H1 (cell line): ENCODE measurements at regions not wholly inside any gene's neighbourhood (a gene's known extent, or its start where the extent isn't known, plus 50 kb on each side); places are given as distances from the start of the nearest gene placed in this dataset.

Experiments
- CTCF ChIA-PET: fragments of 300-600 bp; sonication (Branson Sonifier 250); formaldehyde crosslinking; loops from one replicate; lab custom pipeline; 2021; ENCODE audit not compliant: partially characterized antibody; lab: Charles Lee
- POLR2A ChIA-PET: fragments of 300-600 bp; sonication (Branson Sonifier 250); formaldehyde crosslinking; loops from one replicate; lab custom pipeline; 2021; ENCODE audit warnings: inconsistent platforms; ENCODE audit not compliant: partially characterized antibody; lab: Charles Lee
- DNase-seq, 2 experiments: peaks; one replicate each; pipeline versions ENCODE4 v3.0.0 to v3.0.0-alpha.2; 2010 to 2022; ENCODE audit warnings: low spot score in 2 of 2, low read depth in 1 of 2, mixed read lengths in 1 of 2
- FAIRE-seq: peaks from 2 replicates; lab custom pipeline; 2011; peaks lifted over from hg19 to GRCh38; lab: Jason Lieb, UNC
- H2AFZ ChIP-seq: 2 replicates; pipeline ENCODE4 v1.8.1; 2012; ENCODE audit warnings: low read length, inconsistent platforms
- H2AK5ac ChIP-seq: 2 replicates; pipeline ENCODE4 v1.6.1; 2013; ENCODE audit warnings: low read depth, low read length
- H2BK120ac ChIP-seq: replicated peaks from 2 replicates; pipeline ENCODE3; 2013; ENCODE audit warnings: low read depth, low read length, inconsistent platforms
- H2BK12ac ChIP-seq: 2 replicates; pipeline ENCODE4 v1.6.1; 2013; ENCODE audit warnings: low read depth, low read length
- H2BK15ac ChIP-seq: 2 replicates; pipeline ENCODE4 v1.6.1; 2013; ENCODE audit warnings: low read length
- H2BK20ac ChIP-seq: 2 replicates; pipeline ENCODE4 v1.6.1; 2013; ENCODE audit warnings: low read length
- H2BK5ac ChIP-seq: 2 replicates; pipeline ENCODE4 v1.6.1; 2013; ENCODE audit warnings: low read depth, low read length
- H3K14ac ChIP-seq: 2 replicates; pipeline ENCODE4 v1.6.1; 2013; ENCODE audit warnings: inconsistent platforms; ENCODE audit not compliant: insufficient read length
- H3K18ac ChIP-seq: 2 replicates; pipeline ENCODE4 v1.6.1; 2013; ENCODE audit warnings: low read length; ENCODE audit errors: extremely low read depth
- H3K23ac ChIP-seq: 2 replicates; pipeline ENCODE4 v1.6.1; 2013; ENCODE audit warnings: inconsistent platforms; ENCODE audit not compliant: insufficient read length
- H3K23me2 ChIP-seq: 2 replicates; pipeline ENCODE4 v1.6.1; 2013; ENCODE audit warnings: low read depth, low read length
- H3K27ac ChIP-seq: 2 replicates; pipeline ENCODE4 v1.6.1; 2011; ENCODE audit warnings: low read depth, low read length, inconsistent platforms
- H3K27me3 ChIP-seq, 4 experiments: replicated peaks in 1 of 4; 1 replicate in 1 of 4; 2 replicates in 3 of 4; pipeline versions ENCODE4 v1.6.1 to v1.8.1; 2011 to 2013; ENCODE audit warnings: low read length in 3 of 4, mild to moderate bottlenecking in 3 of 4, inconsistent platforms in 2 of 4, mixed read lengths in 2 of 4, moderate library complexity in 1 of 4; ENCODE audit not compliant: control insufficient read depth in 3 of 4, insufficient read depth in 3 of 4; ENCODE audit errors: extremely low read depth in 1 of 4
- H3K36me3 ChIP-seq, 4 experiments: 2 replicates each; pipeline versions ENCODE4 v1.6.1 to v1.8.1; 2011 to 2013; ENCODE audit warnings: mild to moderate bottlenecking in 4 of 4, low read length in 3 of 4, moderate library complexity in 2 of 4, control low read depth in 1 of 4, inconsistent platforms in 1 of 4; ENCODE audit not compliant: insufficient read depth in 4 of 4, control insufficient read depth in 2 of 4
- H3K4ac ChIP-seq: replicated peaks from 2 replicates; pipeline ENCODE3; 2013; ENCODE audit warnings: low read length, low read depth, mixed read lengths, inconsistent platforms; ENCODE audit not compliant: insufficient read length
- H3K4me1 ChIP-seq, 4 experiments: replicated peaks in 1 of 4; 1 replicate in 1 of 4; 2 replicates in 3 of 4; pipeline versions ENCODE4 v1.6.1 to v1.8.1; 2011 to 2013; ENCODE audit warnings: low read length in 3 of 4, inconsistent platforms in 2 of 4, mixed read lengths in 1 of 4; ENCODE audit not compliant: insufficient read depth in 4 of 4, control insufficient read depth in 3 of 4
- H3K4me2 ChIP-seq, 2 experiments: 2 replicates each; pipeline versions ENCODE4 v1.6.1 to v1.8.1; 2011 to 2013; ENCODE audit warnings: low read depth in 2 of 2, low read length in 2 of 2, control low read depth in 1 of 2, inconsistent platforms in 1 of 2, mild to moderate bottlenecking in 1 of 2; ENCODE audit not compliant: insufficient read depth in 1 of 2
- H3K4me3 ChIP-seq, 4 experiments: fragments of 200-600, 300-600 bp in 1 of 4; sonication (generic), shearing (Covaris generic), sonication (Bioruptor Twin) in 1 of 4; 2 replicates each; pipeline versions ENCODE4 v1.5.1 to v1.8.1; 2011 to 2016; ENCODE audit warnings: low read length in 4 of 4, low read depth in 3 of 4, control low read depth in 2 of 4, inconsistent platforms in 2 of 4, mild to moderate bottlenecking in 2 of 4, mixed read lengths in 1 of 4, moderate library complexity in 1 of 4; ENCODE audit not compliant: insufficient read depth in 2 of 4; ENCODE audit errors: extremely low read depth in 1 of 4
- H3K56ac ChIP-seq: replicated peaks from 2 replicates; pipeline ENCODE3; 2013; ENCODE audit warnings: low read depth, mild to moderate bottlenecking, mixed read lengths, low read length, inconsistent platforms; ENCODE audit not compliant: insufficient read length
- H3K79me1 ChIP-seq: 2 replicates; pipeline ENCODE4 v1.6.1; 2013; ENCODE audit warnings: low read depth, low read length, control low read depth
- H3K79me2 ChIP-seq, 2 experiments: 2 replicates each; pipeline versions ENCODE4 v1.6.1 to v1.8.1; 2012 to 2013; ENCODE audit warnings: low read length in 2 of 2, mild to moderate bottlenecking in 2 of 2, inconsistent platforms in 1 of 2; ENCODE audit not compliant: insufficient read depth in 2 of 2, control insufficient read depth in 1 of 2
- H3K9ac ChIP-seq, 4 experiments: replicated peaks in 1 of 4; 1 replicate in 1 of 4; 2 replicates in 3 of 4; pipeline versions ENCODE4 v1.6.1 to v1.8.1; 2011 to 2013; ENCODE audit warnings: low read depth in 3 of 4, low read length in 3 of 4, control low read depth in 2 of 4, mild to moderate bottlenecking in 2 of 4, moderate library complexity in 2 of 4, inconsistent platforms in 1 of 4; ENCODE audit errors: extremely low read depth in 1 of 4
- H3K9me3 ChIP-seq, 2 experiments: 2 replicates each; pipeline versions ENCODE4 v1.6.1 to v1.8.1; 2012 to 2013; ENCODE audit warnings: mild to moderate bottlenecking in 2 of 2, moderate library complexity in 2 of 2, control low read depth in 1 of 2, inconsistent platforms in 1 of 2, low read depth in 1 of 2, low read length in 1 of 2, mixed read lengths in 1 of 2; ENCODE audit not compliant: insufficient read depth in 2 of 2
- H4K20me1 ChIP-seq, 2 experiments: replicated peaks in 1 of 2; 2 replicates each; pipeline versions ENCODE3 to v1.8.1; 2011 to 2013; ENCODE audit warnings: inconsistent platforms in 2 of 2, low read length in 2 of 2, mild to moderate bottlenecking in 1 of 2; ENCODE audit not compliant: insufficient read depth in 2 of 2, control insufficient read depth in 1 of 2
- H4K5ac ChIP-seq: 2 replicates; pipeline ENCODE4 v1.6.1; 2013; ENCODE audit warnings: low read length, low read depth, mixed read lengths, inconsistent platforms; ENCODE audit not compliant: insufficient read length
- H4K8ac ChIP-seq: 2 replicates; pipeline ENCODE4 v1.8.0; 2013; ENCODE audit warnings: mild to moderate bottlenecking, moderate library complexity, low read length, inconsistent platforms; ENCODE audit not compliant: insufficient read depth; ENCODE audit errors: extremely low read depth
- H4K91ac ChIP-seq: replicated peaks from 2 replicates; pipeline ENCODE3; 2013; ENCODE audit warnings: low read length, mixed read lengths, inconsistent platforms; ENCODE audit not compliant: insufficient read length
- NRF1 ChIP-seq: IDR thresholded peaks from 2 replicates; pipeline ENCODE4 v1.6.1; 2011; ENCODE audit warnings: mild to moderate bottlenecking, low read depth, low read length, improper control_type of control experiment
- WGBS, 2 experiments: shearing (Covaris generic) in 1 of 2; methylation state at CpG; one replicate each; pipeline versions ENCODE4 v1.1.6 to v1.1.7; 2013 to 2015; ENCODE audit warnings: low lambda C conversion rate in 2 of 2, mixed read lengths in 2 of 2, inconsistent platforms in 1 of 2, low coverage in 1 of 2, missing lambda C conversion rate in 1 of 2; ENCODE audit not compliant: insufficient replicate concordance in 2 of 2, insufficient coverage in 1 of 2, insufficient read length in 1 of 2; ENCODE audit errors: extremely low coverage in 1 of 2, missing lambda C conversion rate in 1 of 2; 5-methylcytosine and 5-hydroxymethylcytosine counted together

GRCh38 chr13:37482331-37482730 is 116.2 kb downstream of the POSTN start:
- no peak overlapping the region for H2AFZ ChIP-seq
- H3K27me3 ChIP-seq, result no peaks in the 10 kb centered on the region
- no peaks in the 10 kb centered on the region for H4K20me1 ChIP-seq
- H4K5ac ChIP-seq, result no peak overlapping the region
- H2BK5ac ChIP-seq, result no peak overlapping the region
- FAIRE-seq (no peak), DNase-seq (no peak)
- 93% methylated on average over 2 of the region's 2 CpGs; no CpG with 5 or more reads in 1 of the 2 experiments for WGBS, 2 experiments
- no peak overlapping the region for H3K9ac ChIP-seq
- no peaks in the 10 kb centered on the region for H3K36me3 ChIP-seq
- no peak overlapping the region for H3K4me2 ChIP-seq
- no peak overlapping the region for H3K14ac ChIP-seq
- ChIA-PET CTCF (interaction anchor here (1.5 kb wide), 1 partner anchor 8 kb away, joined by 5 read pairs; no protein-coding TSS in a partner anchor), POLR2A (interaction anchor here (1.4 kb wide), 1 partner anchor 10 kb away, joined by 3 read pairs; no protein-coding TSS in a partner anchor)
- no peak overlapping the region for H3K4ac ChIP-seq
- no peaks in the 10 kb centered on the region for H3K9me3 ChIP-seq
- no peak overlapping the region for H2BK12ac ChIP-seq
- H3K27ac ChIP-seq, result no peak overlapping the region
- H3K23ac ChIP-seq, result no peak overlapping the region
- H3K4me3 ChIP-seq, result no peak overlapping the region
- H2AK5ac ChIP-seq, result no peak overlapping the region
- no peaks in the 10 kb centered on the region for H3K23me2 ChIP-seq
- no peaks in the 10 kb centered on the region for H3K79me1 ChIP-seq
- no peaks in the 10 kb centered on the region for H3K4me1 ChIP-seq
- H3K56ac ChIP-seq, result no peak overlapping the region
- H3K79me2 ChIP-seq, result no peaks in the 10 kb centered on the region
- no peak overlapping the region for H2BK15ac ChIP-seq
- H3K18ac ChIP-seq, result no peak overlapping the region
- no peak overlapping the region for H2BK20ac ChIP-seq
- H4K8ac ChIP-seq, result no peak overlapping the region
- no peak overlapping the region for H2BK120ac ChIP-seq
- no peak overlapping the region for H4K91ac ChIP-seq
- TF ChIP-seq NRF1, result no peak
